ENCODE measurements at regions not wholly inside any gene's neighbourhood (a gene's known extent, or its start where the extent isn't known, plus 50 kb on each side); places are given as distances from the start of the nearest gene placed in this dataset.

- TF ChIP-seq POLR2A (IDR thresholded peaks at IDR 0.05) (no peak), POLR2AphosphoS5 (IDR thresholded peaks at IDR 0.05) (no peak), CTCF (IDR thresholded peaks at IDR 0.05) (no peak)
- H3K9me3 ChIP-seq = no peaks in the 10 kb centered on the region
- intact Hi-C loops (cut with DNase I; ENCODE audit: low total_unique reads) = no loop called here
- no peak for DNase-seq (ENCODE audit: low spot score in 2 of 2)
- H3K4me3 ChIP-seq = no peak overlapping the region
- H3K4me1 ChIP-seq = no peaks in the 10 kb centered on the region
- no peak overlapping the region for H3K27ac ChIP-seq
- H3K36me3 ChIP-seq = no peaks in the 10 kb centered on the region
- H3K27me3 ChIP-seq = no peaks in the 10 kb centered on the region
Observed at GRCh38 chr6:80530103-80530502, 423.6 kb downstream of the BCKDHB start.

- intact Hi-C loops (cut with DNase I; ENCODE audit: low total_unique reads) = no loop called here
- H3K27me3 ChIP-seq = no peaks in the 10 kb centered on the region
- H3K9me3 ChIP-seq = no peaks in the 10 kb centered on the region
- no peak for TF ChIP-seq POLR2A (IDR thresholded peaks at IDR 0.05)
- TF ChIP-seq CTCF (IDR thresholded peaks at IDR 0.05) = no peak
- no peak for TF ChIP-seq POLR2AphosphoS5 (IDR thresholded peaks at IDR 0.05)
- no peak for DNase-seq (ENCODE audit: low spot score in 2 of 2)
- H3K27ac ChIP-seq = peak overlapping the region; percentile 40 to 60
- no peaks in the 10 kb centered on the region for H3K4me1 ChIP-seq
- no peaks in the 10 kb centered on the region for H3K36me3 ChIP-seq
- H3K4me3 ChIP-seq = no peak overlapping the region
Observed at GRCh38 chr6:80528115-80528514, 421.6 kb downstream of the BCKDHB start.

GRCh38 chr6:80527552-80528052 is 421.1 kb downstream of the BCKDHB start:
- Histone ChIP-seq H3K4me1 (no peaks in the 10 kb centered on the region), H3K9me3 (no peaks in the 10 kb centered on the region), H3K27ac (peak overlapping the region; percentile 40 to 60), H3K36me3 (no peaks in the 10 kb centered on the region), H3K4me3 (no peak overlapping the region), H3K27me3 (no peaks in the 10 kb centered on the region)
- no peak for DNase-seq (ENCODE audit: low spot score in 2 of 2)
- intact Hi-C loops (cut with DNase I; ENCODE audit: low total_unique reads) = no loop called here
- TF ChIP-seq POLR2A (IDR thresholded peaks at IDR 0.05) (no peak), POLR2AphosphoS5 (IDR thresholded peaks at IDR 0.05) (no peak), CTCF (IDR thresholded peaks at IDR 0.05) (no peak)

- Histone ChIP-seq H3K27me3 (no peaks in the 10 kb centered on the region), H3K27ac (peak overlapping the region in 1 of 2 donors; percentile 30), H3K36me3 (no peaks in the 10 kb centered on the region), H3K4me3 (peak overlapping the region in 1 of 3 donors; percentile 7), H3K9me3 (no peaks in the 10 kb centered on the region), H3K4me1 (no peaks in the 10 kb centered on the region)
- intact Hi-C loops (cut with DNase I; ENCODE audit: low total_unique reads) = no loop called here
- DNase-seq (ENCODE audit: low spot score in 2 of 2) = no peak
- TF ChIP-seq POLR2AphosphoS5 (IDR thresholded peaks at IDR 0.05) (no peak), POLR2A (IDR thresholded peaks at IDR 0.05) (no peak), CTCF (IDR thresholded peaks at IDR 0.05) (no peak)
Observed at GRCh38 chr6:80523531-80523997, 417.1 kb downstream of the BCKDHB start.

- H3K9me3 ChIP-seq = no peaks in the 10 kb centered on the region
- intact Hi-C loops (cut with DNase I; ENCODE audit: low total_unique reads) = no loop called here
- no peak for DNase-seq (ENCODE audit: low spot score in 2 of 2)
- TF ChIP-seq POLR2A (IDR thresholded peaks at IDR 0.05) = no peak
- TF ChIP-seq CTCF (IDR thresholded peaks at IDR 0.05) = no peak
- TF ChIP-seq POLR2AphosphoS5 (IDR thresholded peaks at IDR 0.05) = no peak
- H3K36me3 ChIP-seq = no peaks in the 10 kb centered on the region
- H3K27me3 ChIP-seq = no peaks in the 10 kb centered on the region
- peak overlapping the region in 1 of 2 donors; percentile 30 for H3K27ac ChIP-seq
- H3K4me3 ChIP-seq = peak overlapping the region in 1 of 3 donors; percentile 7
- no peaks in the 10 kb centered on the region for H3K4me1 ChIP-seq
Observed at GRCh38 chr6:80523010-80523409, 416.5 kb downstream of the BCKDHB start.
